ENCODE measurements at regions not wholly inside any gene's neighbourhood (a gene's known extent, or its start where the extent isn't known, plus 50 kb on each side); places are given as distances from the start of the nearest gene placed in this dataset.

DNA sequence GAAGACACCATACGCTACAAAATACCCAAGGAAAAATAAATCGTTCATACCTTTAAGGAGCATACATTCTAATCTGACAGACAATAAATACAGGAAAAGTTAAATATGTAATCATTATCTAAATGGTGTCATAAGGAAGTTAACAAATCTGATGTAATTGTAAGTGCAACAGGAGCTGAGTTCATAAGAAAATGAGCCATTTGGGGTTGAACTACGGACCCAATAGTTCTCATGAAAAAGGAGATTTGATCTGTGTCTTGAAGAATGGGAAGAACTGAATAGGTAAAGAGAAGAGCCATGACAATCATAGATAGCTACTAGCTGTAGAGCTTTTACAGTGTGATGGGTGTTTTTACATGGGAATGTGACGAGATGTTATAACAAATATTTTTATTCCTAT is 175.6 kb downstream of the ANKRD50 start:
- no TSS peak for BruUV-seq (replicated peaks)
- no peaks in the 10 kb centered on the region for H3K9me2 ChIP-seq (ENCODE audit: insufficient read depth, low read length)
- no peaks in the 10 kb centered on the region for H3K36me3 ChIP-seq (ENCODE audit: insufficient read depth, low read length)
- TF ChIP-seq, protein P1, sequence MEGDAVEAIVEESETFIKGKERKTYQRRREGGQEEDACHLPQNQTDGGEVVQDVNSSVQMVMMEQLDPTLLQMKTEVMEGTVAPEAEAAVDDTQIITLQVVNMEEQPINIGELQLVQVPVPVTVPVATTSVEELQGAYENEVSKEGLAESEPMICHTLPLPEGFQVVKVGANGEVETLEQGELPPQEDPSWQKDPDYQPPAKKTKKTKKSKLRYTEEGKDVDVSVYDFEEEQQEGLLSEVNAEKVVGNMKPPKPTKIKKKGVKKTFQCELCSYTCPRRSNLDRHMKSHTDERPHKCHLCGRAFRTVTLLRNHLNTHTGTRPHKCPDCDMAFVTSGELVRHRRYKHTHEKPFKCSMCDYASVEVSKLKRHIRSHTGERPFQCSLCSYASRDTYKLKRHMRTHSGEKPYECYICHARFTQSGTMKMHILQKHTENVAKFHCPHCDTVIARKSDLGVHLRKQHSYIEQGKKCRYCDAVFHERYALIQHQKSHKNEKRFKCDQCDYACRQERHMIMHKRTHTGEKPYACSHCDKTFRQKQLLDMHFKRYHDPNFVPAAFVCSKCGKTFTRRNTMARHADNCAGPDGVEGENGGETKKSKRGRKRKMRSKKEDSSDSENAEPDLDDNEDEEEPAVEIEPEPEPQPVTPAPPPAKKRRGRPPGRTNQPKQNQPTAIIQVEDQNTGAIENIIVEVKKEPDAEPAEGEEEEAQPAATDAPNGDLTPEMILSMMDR (conservative IDR thresholded peaks at IDR 0.05; ENCODE audit: low read length): no peak
- TF ChIP-seq EZH2phosphoT487 (IDR thresholded peaks at IDR 0.05; ENCODE audit: borderline replicate concordance, low read depth, low read length): no peak
- ChIA-PET POLR2A (interaction anchor here (0.8 to 1.1 kb wide), 3 partner anchors 11 to 16 kb away, joined by 3 to 4 read pairs (median 3); no protein-coding TSS in a partner anchor), CTCF (ENCODE audit: unreplicated experiment) (no interaction called here)
- no peak overlapping the region for H3K4me3 ChIP-seq (ENCODE audit: low read depth, low read length, poor library complexity, severe bottlenecking)
- H3K4me1 ChIP-seq (ENCODE audit: insufficient read depth, low read length, poor library complexity, severe bottlenecking): no peaks in the 10 kb centered on the region
- H4K20me1 ChIP-seq (ENCODE audit: insufficient read depth, low read length): no peaks in the 10 kb centered on the region
- H3K79me2 ChIP-seq (ENCODE audit: insufficient read depth, low read depth, low read length): no peaks in the 10 kb centered on the region
- H2AFZ ChIP-seq (ENCODE audit: low read length): no peak overlapping the region
- DNase-seq (ENCODE audit: low spot score): no peak
- H3K27ac ChIP-seq (ENCODE audit: low read depth, low read length, poor library complexity, severe bottlenecking): no peak overlapping the region
- intact Hi-C loops (cut with micrococcal nuclease; ENCODE audit: unreplicated experiment): no loop called here
- no peaks in the 10 kb centered on the region for H3K9me3 ChIP-seq (ENCODE audit: low read length)
- no peak overlapping the region for H3K4me2 ChIP-seq (ENCODE audit: low read length)

DNA sequence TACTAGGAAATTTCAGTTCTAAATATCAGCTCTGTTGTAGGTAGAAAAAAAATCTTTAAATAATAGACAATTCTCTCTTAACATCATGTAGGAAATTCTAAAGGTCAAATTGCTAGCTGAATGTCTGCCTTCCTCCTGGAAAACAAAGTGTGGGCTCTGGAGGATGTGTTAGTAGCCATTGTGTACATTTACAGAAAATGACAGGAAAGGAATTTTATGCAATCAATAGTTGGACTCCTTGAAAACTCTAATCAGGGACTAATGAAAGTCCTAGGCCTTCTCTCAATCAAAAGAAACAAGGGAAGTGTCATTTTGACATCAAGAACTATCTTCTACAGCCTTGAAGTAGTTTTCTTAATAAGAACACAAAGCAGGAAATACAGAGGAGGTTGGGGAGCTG is 174.6 kb downstream of the ANKRD50 start:
- no TSS peak for BruUV-seq (replicated peaks)
- no peak overlapping the region for H3K4me2 ChIP-seq (ENCODE audit: low read length)

DNA sequence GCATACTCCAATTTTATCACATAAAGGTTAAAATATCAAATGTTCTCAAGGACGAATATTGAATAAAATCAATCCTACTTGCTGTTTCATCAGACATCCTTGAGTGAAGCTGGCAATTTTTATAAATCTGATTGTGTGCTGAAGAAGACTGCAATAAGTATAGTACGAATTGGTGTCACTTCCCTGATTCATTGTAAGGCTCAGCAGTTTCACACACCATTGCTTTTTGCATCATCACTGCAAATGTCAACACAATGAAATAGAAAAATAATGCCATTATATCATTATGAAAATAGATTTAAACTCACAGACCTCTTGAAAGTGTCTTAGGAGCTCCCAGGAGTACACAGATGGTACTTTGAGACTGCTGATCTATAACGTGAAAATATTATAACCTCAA is 172.5 kb downstream of the ANKRD50 start:
- ChIA-PET CTCF (ENCODE audit: unreplicated experiment) (no interaction called here), POLR2A (no interaction called here)
- no peaks in the 10 kb centered on the region for H3K9me2 ChIP-seq (ENCODE audit: insufficient read depth, low read length)
- H3K27ac ChIP-seq (ENCODE audit: low read depth, low read length, poor library complexity, severe bottlenecking): no peak overlapping the region
- intact Hi-C loops (cut with micrococcal nuclease; ENCODE audit: unreplicated experiment): no loop called here
- H3K4me3 ChIP-seq (ENCODE audit: low read depth, low read length, poor library complexity, severe bottlenecking): no peak overlapping the region
- no peak overlapping the region for H3K4me2 ChIP-seq (ENCODE audit: low read length)
- no peak overlapping the region for H2AFZ ChIP-seq (ENCODE audit: low read length)
- no peak for DNase-seq (ENCODE audit: low spot score)
- H3K9me3 ChIP-seq (ENCODE audit: low read length): no peaks in the 10 kb centered on the region
- H3K4me1 ChIP-seq (ENCODE audit: insufficient read depth, low read length, poor library complexity, severe bottlenecking): no peaks in the 10 kb centered on the region
- BruUV-seq (replicated peaks): no TSS peak
- no peaks in the 10 kb centered on the region for H3K79me2 ChIP-seq (ENCODE audit: insufficient read depth, low read depth, low read length)
- H4K20me1 ChIP-seq (ENCODE audit: insufficient read depth, low read length): no peaks in the 10 kb centered on the region
- no peaks in the 10 kb centered on the region for H3K36me3 ChIP-seq (ENCODE audit: insufficient read depth, low read length)
- TF ChIP-seq EZH2phosphoT487 (IDR thresholded peaks at IDR 0.05; ENCODE audit: borderline replicate concordance, low read depth, low read length): no peak
- TF ChIP-seq, protein P1 (conservative IDR thresholded peaks at IDR 0.05; ENCODE audit: low read length): no peak

More for the DNA sequence above, 174.6 kb downstream of the ANKRD50 start:
- no peak for DNase-seq (ENCODE audit: low spot score)
- Histone ChIP-seq H3K79me2 (ENCODE audit: insufficient read depth, low read depth, low read length) (no peaks in the 10 kb centered on the region), H3K27ac (ENCODE audit: low read depth, low read length, poor library complexity, severe bottlenecking) (no peak overlapping the region), H3K36me3 (ENCODE audit: insufficient read depth, low read length) (no peaks in the 10 kb centered on the region), H2AFZ (ENCODE audit: low read length) (no peak overlapping the region), H4K20me1 (ENCODE audit: insufficient read depth, low read length) (no peaks in the 10 kb centered on the region), H3K9me2 (ENCODE audit: insufficient read depth, low read length) (no peaks in the 10 kb centered on the region), H3K4me3 (ENCODE audit: low read depth, low read length, poor library complexity, severe bottlenecking) (no peak overlapping the region), H3K9me3 (ENCODE audit: low read length) (no peaks in the 10 kb centered on the region), H3K4me1 (ENCODE audit: insufficient read depth, low read length, poor library complexity, severe bottlenecking) (no peaks in the 10 kb centered on the region)
- ChIA-PET CTCF (ENCODE audit: unreplicated experiment) (no interaction called here), POLR2A (interaction anchor here (0.8 to 1.1 kb wide), 2 partner anchors 10 to 17 kb away, joined by 3 to 4 read pairs; no protein-coding TSS in a partner anchor)
- TF ChIP-seq EZH2phosphoT487 (IDR thresholded peaks at IDR 0.05; ENCODE audit: borderline replicate concordance, low read depth, low read length): no peak
- TF ChIP-seq, protein P1 (conservative IDR thresholded peaks at IDR 0.05; ENCODE audit: low read length): no peak
- intact Hi-C loops (cut with micrococcal nuclease; ENCODE audit: unreplicated experiment): no loop called here

Measured in OCI-LY7 (cell line).